IPS DF 19.7 (cell line): ENCODE measurements at regions not wholly inside any gene's neighbourhood (a gene's known extent, or its start where the extent isn't known, plus 50 kb on each side); places are given as distances from the start of the nearest gene placed in this dataset.

Source experiments
- DNase-seq: peaks from one replicate; pipeline ENCODE4 v3.0.0-alpha.2; 2013; ENCODE audit warnings: low read depth, low spot score

GRCh38 chr7:1377111-1377909 is 82.0 kb downstream of the MICALL2 start:
- DNase-seq, result no peak

GRCh38 chr7:1378610-1379601 is 80.4 kb downstream of the MICALL2 start:
- DNase-seq, result no peak

- DNase-seq, result no peak
Observed at GRCh38 chr7:1380231-1380815, 78.9 kb downstream of the MICALL2 start.

- no peak for DNase-seq
Observed at GRCh38 chr7:1380821-1381580, 78.3 kb downstream of the MICALL2 start.

GRCh38 chr7:1382553-1383397 is 76.5 kb downstream of the MICALL2 start:
- DNase-seq, result no peak

- DNase-seq, result no peak
Observed at GRCh38 chr7:1383398-1384112, 75.7 kb downstream of the MICALL2 start.

GRCh38 chr7:1384113-1384415 is 75.2 kb downstream of the MICALL2 start:
- no peak for DNase-seq
